ENCODE measurements at regions not wholly inside any gene's neighbourhood (a gene's known extent, or its start where the extent isn't known, plus 50 kb on each side); places are given as distances from the start of the nearest gene placed in this dataset.
A peak's percentile ranks its signal among the peaks of the same experiment; 100 is the strongest.

GRCh38 chr2:207236156-207236935 is 70.6 kb upstream of the KLF7 start:
- no peak for DNase-seq

- peak; percentile 60 for DNase-seq
Observed at GRCh38 chr2:207238831-207239701, 73.3 kb upstream of the KLF7 start.

GRCh38 chr2:207239754-207240494 is 74.2 kb upstream of the KLF7 start:
- DNase-seq = peak; percentile 60

GRCh38 chr2:207240649-207241048 is 74.9 kb upstream of the KLF7 start:
- no peak for DNase-seq

- no peak for DNase-seq
Observed at GRCh38 chr2:207241198-207241597, 75.5 kb upstream of the KLF7 start.

- no peak for DNase-seq
Observed at GRCh38 chr2:207243601-207244000, 77.9 kb upstream of the KLF7 start.

GRCh38 chr2:207244971-207245925 is 79.5 kb upstream of the KLF7 start:
- peak; percentile 8 for DNase-seq

- peak; percentile 32 for DNase-seq
Observed at GRCh38 chr2:207248702-207249377, 83.1 kb upstream of the KLF7 start.

- DNase-seq = no peak
Observed at GRCh38 chr2:207251022-207251421, 85.3 kb upstream of the KLF7 start.

- no peak for DNase-seq
Observed at GRCh38 chr2:207251573-207252192, 85.9 kb upstream of the KLF7 start.

- DNase-seq = no peak
Observed at GRCh38 chr2:207252416-207252815, 86.7 kb upstream of the KLF7 start.

- DNase-seq = peak; percentile 75
Observed at GRCh38 chr2:207252979-207253645, 87.4 kb upstream of the KLF7 start.

GRCh38 chr2:207253666-207254345 is 88.1 kb upstream of the KLF7 start:
- DNase-seq = peak; percentile 33

- no peak for DNase-seq
Observed at GRCh38 chr2:207254591-207255464, 89.1 kb upstream of the KLF7 start.

- no peak for DNase-seq
Observed at GRCh38 chr2:207255565-207256470, 90.1 kb upstream of the KLF7 start.

- no peak for DNase-seq
Observed at GRCh38 chr2:207256476-207257207, 90.9 kb upstream of the KLF7 start.

All from DMS53 (cell line).